ENCODE measurements at regions not wholly inside any gene's neighbourhood (a gene's known extent, or its start where the extent isn't known, plus 50 kb on each side); places are given as distances from the start of the nearest gene placed in this dataset.
"Not testable (repeated sequence)": the region's sequence is repeated elsewhere in the genome, so short reads cannot be mapped to it uniquely, and the experiment has no call there.

DNA sequence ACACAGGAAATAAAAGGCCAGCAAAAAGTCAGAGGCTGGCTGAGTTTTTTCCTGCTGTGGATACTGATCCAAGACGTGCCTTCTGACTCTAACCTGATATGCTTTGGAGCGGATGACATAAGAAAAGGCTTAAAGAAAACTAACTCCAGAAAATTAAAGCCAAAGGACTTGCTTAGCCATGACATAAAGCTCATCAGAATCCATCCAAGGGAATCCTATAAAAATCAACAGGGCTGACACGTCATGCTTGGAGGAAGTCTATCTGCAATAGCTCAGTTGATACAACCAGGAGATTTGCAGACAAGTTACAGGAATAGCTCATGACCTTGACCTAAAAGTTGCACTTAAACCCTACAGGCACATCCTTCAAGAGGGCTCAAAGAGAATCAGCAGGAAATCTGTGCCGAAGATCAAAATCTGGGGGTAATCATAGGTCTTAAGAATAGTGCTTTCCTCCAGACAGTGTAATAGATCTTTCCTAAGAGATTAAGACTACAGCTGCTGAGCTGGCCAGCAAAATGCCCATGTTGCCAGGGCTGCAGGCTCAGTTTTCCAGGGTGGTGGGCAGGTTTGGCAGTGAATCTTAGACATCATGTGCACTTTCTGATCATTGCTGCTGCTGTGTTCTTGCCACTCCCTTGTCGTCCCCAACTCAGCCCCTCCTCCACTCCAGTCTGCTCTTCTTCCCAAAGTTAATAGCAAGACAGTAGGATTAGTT is 111.5 kb upstream of the SVIL start:
- no peak for DNase-seq

- no peak for DNase-seq
These were observed 106.3 kb upstream of the SVIL start for GRCh38 chr10:29740981-29741545.

- DNase-seq, result no peak
These were observed 103.6 kb upstream of the SVIL start for GRCh38 chr10:29738341-29738740.

DNA sequence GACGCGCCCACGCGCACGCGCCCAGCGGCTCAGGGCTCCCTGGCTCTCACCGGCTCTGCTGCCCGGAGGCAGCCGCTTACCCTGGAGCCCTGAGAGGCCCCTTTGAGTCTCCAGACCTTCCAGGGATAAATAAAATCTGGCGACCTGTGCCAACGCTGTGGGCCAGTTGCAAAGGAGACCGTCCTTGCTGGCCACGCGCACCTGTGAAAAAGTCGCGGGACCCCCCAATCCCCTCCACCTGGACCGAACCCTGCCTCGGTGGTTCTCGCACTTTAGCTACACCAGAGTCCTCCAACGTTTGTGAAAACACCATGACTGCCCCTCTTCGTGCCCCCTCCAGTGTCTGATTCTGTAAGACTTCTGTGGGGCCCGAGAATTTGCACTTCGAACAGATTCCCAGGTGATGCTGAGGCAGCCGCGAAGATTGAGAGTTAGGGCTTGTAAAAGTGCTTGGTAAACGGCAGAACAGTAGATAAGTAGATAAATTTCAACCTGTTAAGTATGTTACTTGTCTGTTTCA is 102.4 kb upstream of the SVIL start:
- peak in 1 of 2 experiments; percentile 37 for DNase-seq

GRCh38 chr10:29736366-29737073 is 101.7 kb upstream of the SVIL start:
- peak; percentile 19 to 21 for DNase-seq

DNA sequence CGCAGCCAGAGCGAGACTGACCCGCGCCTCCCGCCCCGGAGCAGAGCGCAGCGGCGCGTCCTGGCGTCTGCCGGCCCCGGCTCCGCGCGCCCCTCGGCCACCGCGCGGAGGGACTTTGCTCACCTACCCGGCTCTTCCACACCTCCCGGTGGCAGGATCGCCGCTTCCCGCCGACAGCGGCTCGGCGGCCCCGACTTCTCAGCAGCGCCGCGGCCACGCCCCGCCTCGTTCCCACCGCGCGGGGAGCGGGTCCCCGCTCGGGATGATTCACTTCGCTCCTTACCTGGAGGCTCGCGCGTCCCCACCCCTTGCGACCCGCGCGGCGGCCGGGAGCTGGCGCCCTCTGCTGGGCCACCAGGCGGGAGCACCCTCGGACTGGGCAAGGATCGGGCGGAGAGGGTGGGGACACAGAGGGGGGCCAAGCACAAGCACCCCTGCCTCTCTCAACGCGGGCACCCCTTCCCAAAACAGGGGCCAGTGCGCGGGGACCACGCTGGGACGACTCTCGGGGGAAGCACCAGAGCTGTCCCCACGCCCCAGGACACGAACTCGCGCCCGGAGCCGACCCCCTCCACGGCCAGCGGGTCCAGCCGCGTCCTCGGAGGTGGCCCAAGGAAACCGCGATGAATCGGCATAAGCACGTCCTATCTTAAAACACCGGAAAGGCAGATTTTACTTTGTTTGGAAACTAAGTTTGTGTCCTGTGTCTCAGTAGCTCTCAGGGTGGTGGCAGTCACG is 101.0 kb upstream of the SVIL start:
- peak; percentile 86 to 89 for DNase-seq

DNA sequence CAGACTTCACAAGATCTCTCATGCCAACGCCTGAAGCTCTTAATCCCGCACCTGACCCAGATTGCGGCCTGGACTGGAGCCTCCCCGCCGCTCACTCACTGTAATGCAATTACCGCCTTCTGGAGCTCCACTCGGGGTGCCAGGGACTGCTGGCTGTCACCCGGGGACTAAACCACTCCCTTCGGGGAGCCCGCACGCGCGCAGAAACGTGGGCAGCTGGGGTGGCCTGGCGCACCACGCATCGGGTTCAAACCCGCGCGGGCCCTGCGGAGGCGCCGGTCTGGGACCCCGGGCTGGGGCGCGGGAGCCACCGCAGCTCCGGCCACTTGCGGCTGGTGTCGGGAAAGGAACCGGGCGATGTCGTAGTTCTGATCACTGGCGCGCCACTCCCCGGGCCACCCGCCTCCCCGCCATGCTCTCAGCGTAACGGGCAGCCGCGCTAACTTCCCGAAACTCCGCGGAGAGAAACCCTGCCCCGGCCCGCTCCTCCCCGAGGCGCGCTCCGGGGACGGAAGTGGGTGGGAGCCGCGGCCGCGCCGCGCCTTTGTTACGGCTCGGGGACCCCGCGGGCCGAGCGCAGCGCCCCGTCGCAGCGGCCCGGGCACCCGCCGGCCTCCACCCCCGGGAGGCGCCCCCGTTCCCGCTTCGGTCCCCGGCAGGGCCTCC is 100.3 kb upstream of the SVIL start:
- peak; percentile 58 to 66 for DNase-seq

GRCh38 chr10:29734640-29734961 is 99.8 kb upstream of the SVIL start:
- DNase-seq, result peak in 1 of 2 experiments; percentile 7

GRCh38 chr10:29733323-29733722 is 98.6 kb upstream of the SVIL start:
- no peak for DNase-seq

- DNase-seq, result no peak
These were observed 98.1 kb upstream of the SVIL start for GRCh38 chr10:29732918-29733317.

DNA sequence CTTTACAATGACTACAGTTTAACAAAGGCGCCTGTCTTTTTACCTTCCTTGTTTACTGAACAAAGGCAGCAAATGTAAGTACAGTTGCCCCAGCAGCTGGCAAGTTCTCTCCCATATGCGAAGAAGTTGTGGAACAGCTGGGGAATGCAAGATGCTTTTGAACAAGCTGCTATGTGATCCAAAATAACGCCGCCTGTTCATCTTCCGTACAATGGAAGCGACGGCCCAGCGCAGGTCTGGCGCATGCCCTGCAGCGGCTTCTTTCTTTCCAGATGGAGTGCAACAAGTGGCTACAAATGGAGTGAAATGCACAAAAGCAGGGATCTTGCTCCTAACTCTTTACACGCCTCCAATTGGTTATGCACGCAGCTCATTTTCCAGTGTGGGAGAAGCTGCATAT is 97.0 kb upstream of the SVIL start:
- no peak for DNase-seq

DNA sequence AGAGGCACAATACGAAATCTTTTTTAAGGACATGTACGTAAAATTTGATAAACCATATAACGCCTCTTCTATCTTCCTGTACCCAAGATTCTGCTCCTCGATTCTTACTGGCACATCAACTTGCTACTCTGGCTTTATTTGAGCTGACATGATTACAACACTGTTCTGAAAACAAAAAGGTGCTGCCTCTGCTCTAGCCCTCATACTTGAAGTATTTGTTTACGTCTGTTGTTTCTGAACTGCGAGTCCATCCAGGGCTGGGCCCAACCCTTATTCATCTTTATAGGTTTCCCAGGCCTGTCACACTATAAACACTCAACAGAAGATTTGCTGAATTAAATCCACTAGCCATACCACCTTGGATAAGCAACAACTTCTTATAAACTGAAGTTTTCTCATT is 96.2 kb upstream of the SVIL start:
- no peak for DNase-seq

DNA sequence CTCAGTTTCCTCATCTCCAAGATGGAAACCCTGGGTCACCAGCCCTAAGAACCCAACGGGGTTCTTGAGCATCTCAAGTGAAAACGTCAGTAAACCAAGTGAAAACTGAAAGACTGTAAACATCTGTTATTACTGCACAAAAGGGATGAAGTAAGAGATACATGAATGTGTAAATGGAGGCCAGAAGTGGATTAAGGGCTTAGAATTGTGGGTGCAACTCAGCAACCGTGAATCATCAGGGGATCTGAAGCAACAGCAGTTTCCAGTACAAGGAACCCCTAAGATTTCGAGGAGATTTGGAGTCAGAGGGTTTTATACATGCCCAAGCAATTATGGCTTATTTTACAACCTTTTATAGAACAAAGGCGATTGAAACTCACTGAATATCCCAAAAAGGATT is 95.7 kb upstream of the SVIL start:
- no peak for DNase-seq

DNA sequence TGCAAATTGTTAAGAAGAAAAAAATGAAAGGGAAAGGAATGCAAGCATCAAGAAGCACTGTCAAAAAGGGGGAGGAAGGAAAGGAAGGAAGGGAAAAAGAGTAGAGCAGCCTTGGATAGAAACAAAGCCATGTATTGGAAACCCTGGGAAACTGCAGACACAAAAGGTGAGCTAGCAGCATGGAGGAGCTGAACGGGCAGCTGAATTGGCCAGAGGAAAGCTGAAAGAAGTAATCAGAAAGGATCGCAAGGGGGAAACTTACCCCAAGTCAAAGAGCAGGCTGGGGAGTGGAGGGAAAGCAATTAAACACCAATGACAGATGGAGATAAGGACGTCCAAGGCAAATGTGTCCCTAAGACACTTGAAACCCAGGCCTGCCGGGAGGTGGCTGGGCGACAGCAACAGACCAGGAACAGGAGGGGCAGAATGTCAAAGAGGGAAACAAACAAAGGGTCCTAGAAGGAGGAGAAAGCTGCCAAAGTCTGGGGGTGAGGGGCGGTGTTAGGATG is 93.8 kb upstream of the SVIL start:
- DNase-seq, result no peak

DNA sequence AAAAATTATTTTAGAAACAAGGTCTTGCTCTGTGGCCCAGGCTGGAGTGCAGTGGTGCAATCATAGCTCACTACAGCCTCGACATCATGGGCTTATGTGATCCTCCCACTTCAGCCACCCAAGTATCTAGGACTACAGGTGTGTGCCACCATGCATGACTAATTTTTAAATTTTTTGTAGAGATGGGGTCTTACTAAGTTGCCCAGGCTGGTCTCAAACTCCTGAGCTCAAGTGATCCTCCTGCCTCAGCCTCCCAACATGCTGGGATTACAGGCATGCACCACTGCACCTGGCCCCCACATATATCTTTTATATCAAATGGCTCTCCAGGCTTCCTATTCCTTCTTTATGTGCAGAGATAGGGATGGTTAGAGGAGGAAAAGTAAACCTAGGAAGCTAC is 91.2 kb upstream of the SVIL start:
- not testable (repeated sequence) for DNase-seq

GRCh38 chr10:29725133-29725720 is 90.5 kb upstream of the SVIL start:
- no peak for DNase-seq

DNA sequence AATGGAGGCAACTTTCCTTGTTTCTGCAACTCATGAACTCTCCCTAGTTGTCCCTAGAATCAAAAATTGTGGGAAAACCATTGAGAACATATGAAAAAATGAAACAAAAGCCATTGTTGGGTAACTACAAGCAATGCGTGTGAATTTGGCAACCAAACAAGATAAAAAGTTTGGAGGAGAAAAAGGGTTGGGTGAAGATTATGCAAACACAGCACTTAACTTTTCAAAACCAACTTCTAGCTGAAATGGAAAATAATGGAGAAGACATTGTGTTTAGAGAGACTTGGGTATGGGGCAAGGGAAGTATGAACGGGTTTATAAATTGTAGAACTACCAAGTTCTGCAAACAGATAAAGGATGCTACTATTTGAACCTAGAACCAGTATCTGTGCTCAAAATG is 89.0 kb upstream of the SVIL start:
- DNase-seq, result no peak

- DNase-seq, result no peak
These were observed 88.0 kb upstream of the SVIL start for GRCh38 chr10:29722777-29723176.

DNA sequence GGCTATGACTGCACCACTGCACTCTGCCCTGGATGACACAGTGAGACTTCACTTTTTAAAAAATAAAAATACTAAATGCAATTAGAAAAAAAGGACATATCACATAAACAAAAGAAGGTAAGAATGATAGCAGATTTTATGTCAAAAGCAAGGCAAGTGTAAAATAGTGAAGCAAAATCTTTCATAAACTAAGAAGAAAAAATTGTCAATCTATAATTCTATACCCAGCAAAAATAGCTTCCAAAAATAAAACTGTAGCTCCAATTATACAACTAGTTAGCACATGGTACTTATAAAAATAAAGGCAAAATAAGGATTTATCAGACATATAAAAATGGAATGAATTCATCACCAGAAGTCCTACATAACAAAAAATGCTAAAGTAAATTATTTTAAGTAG is 85.4 kb upstream of the SVIL start:
- no peak for DNase-seq

DNA sequence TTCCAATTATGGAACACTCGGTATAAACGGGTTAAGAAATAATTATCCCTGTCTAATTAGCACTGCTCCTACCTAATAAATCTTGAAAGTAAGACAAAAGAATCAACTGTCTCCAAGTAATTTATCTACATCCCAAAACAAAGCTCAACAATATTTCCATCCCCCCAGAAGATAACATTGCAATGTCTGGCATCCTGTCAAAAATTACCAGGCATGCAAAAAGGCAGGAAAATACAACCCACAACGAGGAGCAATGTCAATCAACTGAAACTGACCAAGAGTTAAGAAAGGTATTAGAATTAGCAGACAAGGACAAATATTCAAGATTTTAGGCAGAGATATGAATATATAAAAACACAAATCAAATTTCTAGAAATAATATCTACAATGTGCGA is 84.5 kb upstream of the SVIL start:
- no peak for DNase-seq

- DNase-seq, result no peak
These were observed 80.5 kb upstream of the SVIL start for GRCh38 chr10:29715296-29715695.
